Ammon's horn (tissue), 1 donor: ENCODE measurements at regions not wholly inside any gene's neighbourhood (a gene's known extent, or its start where the extent isn't known, plus 50 kb on each side); places are given as distances from the start of the nearest gene placed in this dataset.

Source experiments
- DNase-seq: peaks from one replicate; pipeline ENCODE4 v3.0.0-alpha.2; 2016; ENCODE audit warnings: low spot score

DNA sequence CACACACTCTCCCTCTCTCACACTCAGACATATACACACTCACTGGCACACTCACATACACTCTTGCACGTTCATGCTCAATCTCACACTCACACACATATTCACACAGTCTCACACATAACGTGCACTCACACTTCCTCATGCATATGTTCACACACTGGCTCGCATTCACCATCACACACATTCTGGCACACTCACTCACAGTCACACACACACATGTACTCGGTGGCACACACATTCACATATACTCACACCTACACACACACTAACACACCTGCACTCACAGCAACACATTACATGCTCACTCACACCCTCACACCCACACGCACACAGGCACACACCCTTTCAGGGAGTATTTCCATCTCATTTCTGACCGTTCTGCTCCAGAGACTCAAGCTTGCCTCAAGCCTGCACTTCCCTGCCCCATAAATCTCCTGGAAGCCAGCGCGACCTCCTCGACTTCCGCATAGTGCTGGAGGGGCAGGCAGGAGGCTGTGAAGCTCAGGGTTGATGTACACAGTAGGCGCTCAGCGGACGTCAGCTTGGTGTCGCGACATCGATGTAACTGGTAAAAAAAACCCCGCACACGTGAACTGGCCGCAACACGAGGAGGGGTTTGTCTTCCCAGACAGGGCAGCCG is 66.7 kb upstream of the FOXF1 start:
- DNase-seq: no peak

DNA sequence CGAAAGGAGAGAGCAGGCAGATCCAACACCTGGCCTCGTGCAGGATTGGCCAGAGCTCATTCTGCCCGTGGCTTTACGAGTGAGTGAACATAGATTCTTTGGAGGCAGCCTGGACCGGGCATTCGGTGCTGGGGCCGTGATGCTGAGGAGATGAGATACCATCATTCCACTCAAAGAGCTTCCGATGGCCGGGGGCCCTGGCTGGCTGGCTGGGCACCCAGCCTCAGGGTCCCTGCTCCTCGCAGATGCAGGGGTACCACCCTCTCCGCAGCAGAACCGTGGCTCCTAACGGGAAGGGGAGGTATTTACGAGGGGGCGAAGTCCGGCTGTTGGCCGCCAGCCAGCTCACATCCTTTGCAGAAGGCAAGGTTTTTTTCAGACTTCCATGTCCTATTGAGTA is 66.1 kb upstream of the FOXF1 start:
- DNase-seq: no peak

DNA sequence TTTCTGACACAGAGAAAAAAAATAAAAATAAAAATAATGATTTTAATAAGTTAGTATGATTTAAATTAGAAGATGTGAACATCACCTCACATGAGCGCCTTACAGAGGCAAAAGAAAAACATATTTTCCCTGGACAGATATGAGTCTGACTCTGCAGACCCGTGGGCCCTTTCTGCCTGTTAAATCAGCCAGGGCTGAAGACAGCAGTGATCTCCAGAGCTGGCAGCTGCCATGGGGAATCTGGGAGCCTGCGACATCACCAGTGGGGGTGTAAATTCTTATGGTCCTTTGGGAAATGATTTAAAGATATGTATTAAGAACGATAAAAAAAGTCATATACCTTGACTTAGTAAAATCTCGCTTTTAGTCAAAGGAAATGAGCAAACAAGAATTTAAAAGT is 65.7 kb upstream of the FOXF1 start:
- no peak for DNase-seq

DNA sequence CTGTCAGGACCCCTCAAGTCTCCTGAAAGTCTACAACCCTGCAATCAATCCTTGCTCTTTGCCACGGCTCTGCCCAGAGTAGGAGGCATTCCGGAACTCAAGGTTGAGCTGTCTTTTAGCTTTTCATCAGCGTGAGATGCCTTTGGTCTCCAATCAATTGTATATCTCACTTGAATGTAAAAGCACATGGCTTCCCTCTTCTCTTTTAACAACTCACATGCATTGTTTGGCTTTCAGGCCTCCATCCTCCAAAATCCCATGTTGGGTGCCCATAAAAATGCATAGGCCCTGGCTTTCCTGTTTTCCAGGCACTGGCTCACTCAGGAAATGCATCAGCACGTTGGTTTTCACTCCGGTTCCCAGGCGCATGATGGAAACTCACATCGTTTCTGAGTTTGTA is 64.0 kb upstream of the FOXF1 start:
- no peak for DNase-seq

DNA sequence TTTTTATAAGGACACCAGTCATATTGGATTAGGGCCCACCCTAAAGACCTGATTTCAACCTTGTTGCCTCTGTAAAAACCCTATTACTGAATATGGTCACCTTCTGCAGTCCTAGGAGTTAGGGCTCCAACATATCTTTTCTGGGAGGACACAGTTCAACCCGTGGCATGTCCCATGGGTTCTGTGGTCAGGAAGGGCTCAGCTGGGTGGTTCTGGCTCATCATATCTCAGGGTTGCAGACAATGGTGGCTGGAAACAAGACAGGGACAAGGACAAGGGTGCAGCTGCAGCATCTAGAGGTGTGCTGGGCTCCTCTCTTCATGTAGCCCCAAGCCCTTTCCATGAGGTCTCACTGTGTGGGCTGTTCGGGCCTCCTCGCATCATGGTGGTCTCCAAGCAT is 63.1 kb upstream of the FOXF1 start:
- DNase-seq: no peak

DNA sequence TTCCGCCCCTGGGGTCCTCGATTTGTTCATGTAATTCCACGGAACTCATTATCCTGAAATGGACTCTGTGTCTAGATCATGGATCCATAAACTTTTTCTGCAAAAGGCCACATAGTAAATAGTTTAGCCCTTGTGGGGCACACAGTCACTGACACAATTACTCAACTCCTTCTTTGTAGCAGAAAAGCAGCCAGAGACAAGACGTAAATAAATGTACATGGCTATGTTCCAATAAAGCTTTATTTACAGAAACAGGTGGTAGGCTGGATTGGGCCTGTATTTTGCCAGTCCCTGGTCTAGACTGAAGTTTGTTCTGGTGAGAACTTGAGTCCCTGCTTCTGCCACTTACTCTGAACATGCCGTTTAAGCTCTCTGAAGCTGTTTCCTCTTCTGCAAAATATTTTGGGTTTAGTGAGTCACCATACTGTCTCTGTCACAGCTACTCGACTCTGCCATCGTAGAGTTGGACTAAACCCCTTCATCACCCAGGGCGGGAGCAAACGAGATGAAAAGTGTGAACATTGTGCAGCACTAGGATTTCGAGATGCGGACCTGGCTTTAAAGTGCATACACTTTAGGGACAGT is 61.9 kb upstream of the FOXF1 start:
- no peak for DNase-seq

DNA sequence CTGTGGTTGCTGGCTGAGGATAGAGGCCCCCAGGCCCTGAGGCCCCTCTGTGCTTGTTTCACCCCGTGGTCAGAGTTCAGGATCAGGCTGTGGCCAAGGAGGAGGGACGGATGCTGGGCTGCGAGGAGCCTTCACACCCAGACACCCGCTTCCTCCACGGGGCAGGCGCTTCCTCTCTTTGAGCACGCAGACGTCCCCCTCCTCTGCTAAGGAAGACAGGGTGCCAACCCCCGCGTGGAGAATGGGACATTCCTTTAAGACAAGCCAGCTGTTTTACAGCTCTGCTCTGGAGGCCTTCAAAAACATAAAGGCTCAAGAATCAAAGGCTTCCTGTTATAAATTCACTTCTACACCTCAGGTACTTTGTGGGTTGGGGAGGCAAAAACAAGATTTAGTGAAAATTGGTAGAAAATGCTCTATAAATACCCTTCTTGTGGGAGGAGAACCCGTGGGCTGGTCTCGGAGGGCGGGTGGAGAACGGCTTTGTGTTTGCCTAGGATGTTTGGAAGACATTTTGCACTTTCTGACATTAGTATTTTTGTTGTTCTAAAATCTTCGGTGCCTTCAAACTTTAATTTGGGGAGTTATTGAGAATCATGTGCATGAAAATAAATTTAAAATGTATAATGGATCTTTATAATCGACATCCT is 60.8 kb upstream of the FOXF1 start:
- no peak for DNase-seq

DNA sequence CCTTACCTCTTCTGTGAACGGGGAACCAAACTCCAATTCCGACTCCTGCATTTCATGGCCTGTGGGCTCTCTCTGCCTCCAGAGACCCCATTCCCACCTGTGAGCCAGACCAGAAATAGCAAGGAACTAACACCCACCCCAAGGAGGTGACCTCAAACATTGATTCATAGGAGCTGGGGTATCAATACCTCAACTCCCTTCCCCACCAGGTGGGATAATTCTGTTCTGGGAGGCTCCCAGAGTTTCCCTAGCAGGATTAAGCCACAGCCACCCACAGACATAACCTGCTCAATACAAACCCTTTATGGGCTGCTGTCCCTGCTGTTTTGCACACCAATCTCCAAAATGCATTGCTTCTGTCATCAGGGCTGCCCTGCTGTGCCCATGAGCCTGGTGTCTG is 59.6 kb upstream of the FOXF1 start:
- DNase-seq: no peak

DNA sequence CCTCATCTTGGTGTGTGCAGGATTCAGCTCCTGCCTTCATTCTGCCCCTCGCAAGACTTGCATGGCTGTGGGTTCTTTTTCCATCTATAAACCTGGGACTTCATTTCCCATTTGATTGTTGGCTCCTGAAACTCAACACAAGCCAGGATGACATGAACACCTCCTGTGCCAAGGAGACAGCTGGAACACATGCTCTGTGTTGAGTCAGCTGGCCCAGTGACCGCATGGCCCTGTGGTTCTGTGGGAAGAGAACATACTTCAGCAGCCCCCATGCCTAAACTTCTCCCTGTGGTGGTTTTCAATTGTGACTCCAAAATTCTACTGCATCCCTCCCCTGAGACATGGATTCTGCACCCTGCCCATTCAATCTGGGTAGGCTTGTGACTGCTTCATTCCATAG is 57.9 kb upstream of the FOXF1 start:
- no peak for DNase-seq

DNA sequence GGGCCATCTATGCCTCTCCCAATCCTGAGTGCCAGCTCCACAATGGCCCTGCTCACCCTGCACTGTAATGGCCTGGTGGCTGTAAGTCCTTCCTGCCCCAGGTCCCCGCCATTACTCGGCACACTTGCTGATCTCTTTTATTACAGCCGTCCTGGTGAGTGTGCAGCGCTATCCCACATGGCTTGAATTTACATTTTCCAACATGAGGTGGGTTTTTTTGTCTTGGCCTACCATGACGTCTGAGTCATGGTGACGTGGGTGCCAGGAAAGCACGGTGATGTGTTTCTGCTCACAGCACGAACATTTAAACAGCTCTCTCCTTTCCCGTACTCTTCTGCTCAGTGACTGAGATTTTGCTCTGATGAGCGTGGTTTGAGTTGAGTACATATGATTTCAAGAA is 55.2 kb upstream of the FOXF1 start:
- no peak for DNase-seq

DNA sequence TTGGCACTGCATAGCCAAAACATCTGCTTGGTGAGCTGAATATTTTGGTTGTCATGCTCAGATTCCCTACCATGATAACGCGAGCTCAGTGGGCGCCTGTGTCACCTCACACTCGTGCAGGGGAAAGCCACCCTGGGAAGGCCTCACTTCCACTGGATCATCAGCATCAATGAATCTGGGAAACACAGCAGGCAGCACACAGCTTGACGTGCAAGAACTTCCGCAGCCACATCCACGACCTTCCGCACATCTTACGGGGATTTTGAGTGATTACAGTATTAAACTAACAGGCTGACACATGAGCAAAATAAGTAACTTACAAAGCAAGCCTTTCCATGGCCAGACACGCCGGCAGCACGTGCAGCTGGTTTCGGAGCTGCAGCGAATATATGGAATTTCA is 54.7 kb upstream of the FOXF1 start:
- DNase-seq: no peak

DNA sequence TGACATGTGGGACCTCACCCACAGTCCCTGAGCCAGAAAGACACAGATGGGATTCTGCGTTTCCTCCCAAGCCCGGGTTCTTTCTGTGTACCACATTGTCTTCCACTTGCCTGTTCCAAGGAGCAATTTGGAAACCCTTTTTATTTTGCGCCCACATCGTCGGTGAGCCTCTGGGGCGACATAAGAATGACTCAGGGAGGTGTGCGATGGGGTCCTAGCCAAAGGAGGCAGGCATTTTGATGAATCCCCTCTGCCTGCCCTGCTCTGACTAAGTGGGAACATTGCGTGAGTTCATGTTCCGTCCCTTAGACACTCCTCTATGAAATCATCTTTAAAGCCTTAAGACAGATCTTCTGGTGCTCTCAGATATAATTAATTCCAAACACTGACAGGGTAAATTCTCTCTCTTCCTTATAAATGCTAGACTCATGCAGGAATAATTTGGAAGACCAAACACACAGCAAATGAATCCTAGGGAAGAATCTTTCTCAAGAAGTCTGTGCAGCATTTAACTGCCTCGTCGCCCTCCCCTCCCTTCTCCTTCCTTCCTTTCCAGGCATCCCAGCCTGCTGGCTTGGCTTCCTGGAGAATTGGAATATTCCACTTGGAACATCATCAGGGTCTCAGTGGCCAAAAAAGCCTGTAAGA is 52.7 kb upstream of the FOXF1 start:
- no peak for DNase-seq

DNA sequence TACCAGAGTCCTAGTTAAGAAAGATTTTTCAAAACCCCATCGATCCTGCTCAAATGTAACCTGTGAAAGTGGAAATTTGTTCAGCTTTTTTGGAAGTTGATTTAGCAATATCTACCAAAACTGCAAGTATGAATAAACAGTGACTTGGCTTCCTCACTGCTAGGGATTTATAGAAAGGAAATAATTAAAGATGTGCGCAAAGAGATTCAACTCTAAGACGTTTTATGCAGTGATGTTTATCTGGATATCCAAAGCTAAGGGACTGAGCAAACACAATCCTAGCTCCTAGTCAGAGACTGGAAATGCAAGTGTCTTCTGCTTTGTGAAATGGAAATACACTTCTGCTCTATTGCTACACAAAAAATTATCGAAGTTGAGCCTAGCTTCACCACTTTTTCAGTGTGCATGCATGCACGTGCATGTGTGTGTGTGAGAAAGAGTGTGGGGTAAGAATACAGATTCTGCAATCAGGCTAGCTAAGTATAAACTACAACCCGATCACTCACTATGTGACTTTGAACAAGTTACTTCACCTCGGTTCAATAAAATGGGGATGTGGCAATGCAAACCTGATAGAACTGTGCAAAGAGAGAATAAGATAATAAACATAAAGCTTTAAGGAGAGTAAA is 52.1 kb upstream of the FOXF1 start:
- DNase-seq: no peak

DNA sequence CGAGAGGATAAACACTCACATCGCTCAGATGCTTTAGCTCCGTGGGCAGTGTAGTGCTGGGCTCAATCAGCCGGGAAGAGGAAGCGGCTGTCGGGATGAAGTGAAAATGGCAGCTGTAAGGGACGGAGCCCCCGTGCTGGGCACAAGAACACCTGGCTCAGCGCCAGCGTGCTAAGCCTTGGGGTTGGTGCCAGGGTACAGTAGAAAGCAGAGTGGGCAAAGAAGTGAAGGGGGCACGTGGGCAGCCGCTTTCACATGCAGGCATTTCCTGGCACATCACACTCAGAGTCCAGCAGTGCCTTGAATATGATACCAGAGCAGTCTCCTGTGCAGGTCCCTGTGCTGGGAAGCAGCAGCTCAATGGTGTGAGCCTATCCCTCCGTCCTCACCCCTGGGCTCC is 51.1 kb upstream of the FOXF1 start:
- DNase-seq: no peak
